ENCODE measurements at regions not wholly inside any gene's neighbourhood (a gene's known extent, or its start where the extent isn't known, plus 50 kb on each side); places are given as distances from the start of the nearest gene placed in this dataset.

GRCh38 chr13:76131551-76131950 is 495.4 kb downstream of the LMO7 start:
- no peak overlapping the region for H3K18ac ChIP-seq (ENCODE audit: extremely low read depth, low read length)
- ChIA-PET POLR2A (ENCODE audit: partially characterized antibody) (no interaction called here), CTCF (ENCODE audit: partially characterized antibody) (no interaction called here)
- no peak overlapping the region for H2BK20ac ChIP-seq (ENCODE audit: low read length)
- no peak for DNase-seq (ENCODE audit: low read depth in 1 of 2, low spot score in 2 of 2)
- H3K36me3 ChIP-seq (ENCODE audit: control insufficient read depth in 2 of 4, insufficient read depth in 4 of 4, low read length in 3 of 4), result no peaks in the 10 kb centered on the region
- no peak overlapping the region for H2BK12ac ChIP-seq (ENCODE audit: low read depth, low read length)
- H3K4me2 ChIP-seq (ENCODE audit: insufficient read depth in 1 of 2, low read depth in 2 of 2, low read length in 2 of 2), result no peak overlapping the region
- no peaks in the 10 kb centered on the region for H3K27me3 ChIP-seq (replicated peaks in 1 of 4; ENCODE audit: control insufficient read depth in 3 of 4, extremely low read depth in 1 of 4, insufficient read depth in 3 of 4, low read length in 3 of 4)
- H3K27ac ChIP-seq (ENCODE audit: low read depth, low read length), result no peak overlapping the region
- H4K91ac ChIP-seq (replicated peaks; ENCODE audit: insufficient read length, low read length), result no peak overlapping the region
- H3K56ac ChIP-seq (replicated peaks; ENCODE audit: insufficient read length, low read depth, low read length), result no peak overlapping the region
- H3K4ac ChIP-seq (replicated peaks; ENCODE audit: insufficient read length, low read depth, low read length), result no peak overlapping the region
- no peaks in the 10 kb centered on the region for H3K23me2 ChIP-seq (ENCODE audit: low read depth, low read length)
- H4K5ac ChIP-seq (ENCODE audit: insufficient read length, low read depth, low read length), result no peak overlapping the region
- no peak overlapping the region for H3K9ac ChIP-seq (replicated peaks in 1 of 4; ENCODE audit: extremely low read depth in 1 of 4, low read depth in 3 of 4, low read length in 3 of 4)
- 69% methylated on average over 7 of the region's 7 CpGs; no CpG with 5 or more reads in 1 of the 2 experiments for WGBS, 2 experiments (ENCODE audit: extremely low coverage in 1 of 2, insufficient coverage in 1 of 2, insufficient read length in 1 of 2, insufficient replicate concordance in 2 of 2, low coverage in 1 of 2, low lambda C conversion rate in 2 of 2, missing lambda C conversion rate in 1 of 2)
- H4K8ac ChIP-seq (ENCODE audit: extremely low read depth, insufficient read depth, low read length), result no peak overlapping the region
- no peak overlapping the region for H3K23ac ChIP-seq (ENCODE audit: insufficient read length)
- H2AK5ac ChIP-seq (ENCODE audit: low read depth, low read length), result no peak overlapping the region
- no peak for FAIRE-seq
- no peak overlapping the region for H2AFZ ChIP-seq (ENCODE audit: low read length)
- no peak overlapping the region for H2BK15ac ChIP-seq (ENCODE audit: low read length)
- no peaks in the 10 kb centered on the region for H3K9me3 ChIP-seq (ENCODE audit: insufficient read depth in 2 of 2, low read depth in 1 of 2, low read length in 1 of 2)
- H4K20me1 ChIP-seq (replicated peaks in 1 of 2; ENCODE audit: control insufficient read depth in 1 of 2, insufficient read depth in 2 of 2, low read length in 2 of 2), result no peaks in the 10 kb centered on the region
- H3K79me1 ChIP-seq (ENCODE audit: low read depth, low read length), result no peaks in the 10 kb centered on the region
- H2BK5ac ChIP-seq (ENCODE audit: low read depth, low read length), result no peak overlapping the region
- H3K14ac ChIP-seq (ENCODE audit: insufficient read length), result no peak overlapping the region
- H2BK120ac ChIP-seq (replicated peaks; ENCODE audit: low read depth, low read length), result no peak overlapping the region
- no peaks in the 10 kb centered on the region for H3K4me1 ChIP-seq (replicated peaks in 1 of 4; ENCODE audit: control insufficient read depth in 3 of 4, insufficient read depth in 4 of 4, low read length in 3 of 4)
- H3K4me3 ChIP-seq (ENCODE audit: extremely low read depth in 1 of 4, insufficient read depth in 2 of 4, low read depth in 3 of 4, low read length in 4 of 4), result no peak overlapping the region
- no peaks in the 10 kb centered on the region for H3K79me2 ChIP-seq (ENCODE audit: control insufficient read depth in 1 of 2, insufficient read depth in 2 of 2, low read length in 2 of 2)
- TF ChIP-seq SAP30 (IDR thresholded peaks at IDR 0.05; ENCODE audit: insufficient read depth, insufficient replicate concordance, low read length), result no peak
- TF ChIP-seq POU5F1 (IDR thresholded peaks at IDR 0.05; ENCODE audit: low read depth, low read length), result no peak
- no peak for TF ChIP-seq EGR1 (IDR thresholded peaks at IDR 0.05; ENCODE audit: borderline replicate concordance, low read depth, low read length)
- TF ChIP-seq KDM1A (IDR thresholded peaks at IDR 0.05; ENCODE audit: borderline replicate concordance, low read length), result no peak
- TF ChIP-seq KDM4A (IDR thresholded peaks at IDR 0.05; ENCODE audit: low read depth, low read length, severe bottlenecking), result no peak
- no peak for TF ChIP-seq TAF7 (optimal IDR thresholded peaks at IDR 0.05; ENCODE audit: borderline replicate concordance, low read depth, low read length)
- TF ChIP-seq NRF1 (IDR thresholded peaks at IDR 0.05; ENCODE audit: low read depth, low read length), result no peak
- TF ChIP-seq KDM5A (IDR thresholded peaks at IDR 0.05; ENCODE audit: low read length), result no peak
- TF ChIP-seq JUND (IDR thresholded peaks at IDR 0.05; ENCODE audit: low read length), result no peak
- no peak for TF ChIP-seq SP1 (IDR thresholded peaks at IDR 0.05; ENCODE audit: low read depth, low read length)
- no peak for TF ChIP-seq CEBPB (IDR thresholded peaks at IDR 0.05; ENCODE audit: low read depth, low read length)
- no peak for TF ChIP-seq CHD2 (IDR thresholded peaks at IDR 0.05; ENCODE audit: low read length)
- no peak for TF ChIP-seq TCF12 (IDR thresholded peaks at IDR 0.05; ENCODE audit: low read depth, low read length)
- no peak for TF ChIP-seq SIX5 (IDR thresholded peaks at IDR 0.05; ENCODE audit: low read depth, low read length)
- TF ChIP-seq ASH2L (IDR thresholded peaks at IDR 0.05; ENCODE audit: low read length), result no peak
- TF ChIP-seq RAD21 (IDR thresholded peaks at IDR 0.05 in 1 of 2, conservative IDR thresholded peaks at IDR 0.05 in 1 of 2; ENCODE audit: low read depth in 2 of 2, low read length in 2 of 2), result no peak
- TF ChIP-seq GTF2F1 (IDR thresholded peaks at IDR 0.05; ENCODE audit: borderline replicate concordance, low read depth, low read length), result no peak

Measured in H1 (cell line).